Central memory CD8-positive, alpha-beta T cell (primary cell): ENCODE measurements at regions not wholly inside any gene's neighbourhood (a gene's known extent, or its start where the extent isn't known, plus 50 kb on each side); places are given as distances from the start of the nearest gene placed in this dataset.

Experiments
- ATAC-seq: fragments of 150-1000 bp; cut with Tn5 transposase; replicated peaks from 2 replicates; pipeline ENCODE4 v1.10.0; 2022; ENCODE audit warnings: mild to moderate bottlenecking, moderate FRiP score, moderate number of reproducible peaks; ENCODE audit not compliant: poor library complexity, severe bottlenecking; ENCODE audit errors: extremely low read depth
- DNase-seq, 2 donors: peaks; one replicate each; pipeline ENCODE4 v3.0.0; 2021; ENCODE audit warnings: low spot score in 2 of 2
- H3K27ac Mint-ChIP-seq: one replicate; pipeline ENCODE4 v1.8.0; 2022; ENCODE audit warnings: low read depth, mild to moderate bottlenecking, moderate library complexity, mixed read lengths
- H3K27me3 Mint-ChIP-seq: one replicate; pipeline ENCODE4 v1.8.0; 2022; ENCODE audit warnings: mixed read lengths
- H3K36me3 Mint-ChIP-seq: one replicate; pipeline ENCODE4 v1.8.0; 2022; ENCODE audit warnings: mild to moderate bottlenecking, moderate library complexity, mixed read lengths; ENCODE audit not compliant: insufficient read depth
- H3K4me1 Mint-ChIP-seq: one replicate; pipeline ENCODE4 v1.8.0; 2022; ENCODE audit warnings: mixed read lengths
- H3K4me3 Mint-ChIP-seq: one replicate; pipeline ENCODE4 v1.8.0; 2022; ENCODE audit warnings: mild to moderate bottlenecking, moderate library complexity, mixed read lengths
- H3K9me3 Mint-ChIP-seq: one replicate; pipeline ENCODE4 v1.8.0; 2022; ENCODE audit warnings: mixed read lengths

DNA sequence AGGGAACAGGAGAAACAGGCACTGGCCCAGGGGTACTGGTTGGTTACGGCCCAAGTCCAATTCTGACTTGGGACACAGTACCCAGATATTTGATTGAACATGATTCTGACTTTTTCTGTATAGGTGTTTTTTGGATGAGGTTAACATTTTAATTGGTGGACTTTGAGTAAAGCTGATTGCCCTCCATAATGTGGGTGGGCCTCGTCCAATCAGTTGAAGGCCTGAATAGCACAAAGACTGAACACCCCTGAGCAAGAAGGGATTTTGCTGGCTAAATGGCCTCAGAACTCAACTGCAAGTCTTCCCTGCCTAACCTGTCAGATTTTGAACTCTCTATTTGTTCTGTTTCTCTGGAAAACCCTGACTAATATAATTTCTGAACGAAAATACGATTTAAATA, 222.6 kb downstream of the TEX36 start:
- H3K4me1 Mint-ChIP-seq = no peaks in the 10 kb centered on the region
- no peak overlapping the region for H3K4me3 Mint-ChIP-seq
- DNase-seq = no peak
- ATAC-seq = no peak
- peaks cover 2% of the 10 kb centered on the region for H3K36me3 Mint-ChIP-seq
- H3K9me3 Mint-ChIP-seq = no peaks in the 10 kb centered on the region
- H3K27ac Mint-ChIP-seq = no peak overlapping the region
- no peaks in the 10 kb centered on the region for H3K27me3 Mint-ChIP-seq

- Mint-ChIP-seq H3K27me3 (peaks cover 16% of the 10 kb centered on the region), H3K27ac (no peak overlapping the region), H3K9me3 (no peaks in the 10 kb centered on the region), H3K36me3 (no peaks in the 10 kb centered on the region), H3K4me1 (no peaks in the 10 kb centered on the region), H3K4me3 (no peak overlapping the region)
- DNase-seq (no peak), ATAC-seq (no peak)
Observed at GRCh38 chr10:125457406-125457805, 225.6 kb downstream of the TEX36 start.

GRCh38 chr10:125455855-125456254, 227.1 kb downstream of the TEX36 start:
- H3K36me3 Mint-ChIP-seq = no peaks in the 10 kb centered on the region
- DNase-seq (no peak), ATAC-seq (no peak)
- no peak overlapping the region for H3K4me3 Mint-ChIP-seq
- H3K4me1 Mint-ChIP-seq = no peaks in the 10 kb centered on the region
- H3K27ac Mint-ChIP-seq = no peak overlapping the region
- peaks cover 30% of the 10 kb centered on the region for H3K27me3 Mint-ChIP-seq
- H3K9me3 Mint-ChIP-seq = no peaks in the 10 kb centered on the region

DNA sequence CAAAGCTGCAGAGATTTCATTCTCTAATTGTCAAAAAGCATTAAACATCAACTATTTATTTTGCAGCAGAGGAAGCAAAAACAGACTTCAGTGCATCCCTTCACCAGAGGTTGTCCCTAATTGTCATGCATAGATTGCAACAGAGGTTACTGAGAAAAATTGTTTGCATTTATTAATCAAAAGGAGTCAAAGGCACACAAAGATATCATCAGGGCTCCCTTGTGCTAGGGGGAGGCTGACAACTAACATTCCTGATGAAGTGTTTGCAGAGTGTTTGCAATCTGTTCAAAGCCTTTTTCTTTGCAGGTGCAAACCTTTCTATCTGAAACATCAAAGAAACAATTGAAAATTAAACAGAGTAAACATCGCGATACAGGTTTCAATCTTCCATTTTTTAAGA, 227.5 kb downstream of the TEX36 start:
- H3K27me3 Mint-ChIP-seq = peaks cover 34% of the 10 kb centered on the region
- ATAC-seq = no peak
- no peaks in the 10 kb centered on the region for H3K4me1 Mint-ChIP-seq
- H3K9me3 Mint-ChIP-seq = no peaks in the 10 kb centered on the region
- H3K27ac Mint-ChIP-seq = no peak overlapping the region
- H3K36me3 Mint-ChIP-seq = no peaks in the 10 kb centered on the region
- no peak for DNase-seq
- no peak overlapping the region for H3K4me3 Mint-ChIP-seq

DNA sequence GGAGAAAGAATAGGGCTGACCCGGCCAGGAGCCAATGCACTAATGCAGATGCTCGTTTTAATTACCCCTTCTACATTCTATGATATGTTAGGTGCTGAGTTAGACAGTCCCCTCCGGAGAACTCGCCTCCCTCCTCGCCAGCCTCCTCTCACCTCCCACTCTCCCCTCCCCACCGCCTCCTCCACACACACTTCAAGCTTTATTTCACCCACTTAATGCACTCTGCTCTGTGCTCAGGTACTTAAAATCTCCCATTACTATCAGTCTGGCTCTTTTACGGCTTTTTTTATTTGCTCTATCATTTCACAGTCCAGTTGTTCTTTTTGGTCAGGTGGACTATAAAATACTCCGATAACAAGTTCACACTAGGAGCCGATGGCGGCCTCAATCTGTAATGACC, 231.6 kb downstream of the TEX36 start:
- no peak overlapping the region for H3K27ac Mint-ChIP-seq

GRCh38 chr10:125450218-125450617, 232.7 kb downstream of the TEX36 start:
- no peaks in the 10 kb centered on the region for H3K4me1 Mint-ChIP-seq
- H3K27me3 Mint-ChIP-seq = peaks cover 35% of the 10 kb centered on the region
- no peak overlapping the region for H3K4me3 Mint-ChIP-seq
- no peaks in the 10 kb centered on the region for H3K36me3 Mint-ChIP-seq
- H3K9me3 Mint-ChIP-seq = no peaks in the 10 kb centered on the region
- no peak overlapping the region for H3K27ac Mint-ChIP-seq
- ATAC-seq (no peak), DNase-seq (no peak)

More for the DNA sequence above, 231.6 kb downstream of the TEX36 start:
- H3K36me3 Mint-ChIP-seq = no peaks in the 10 kb centered on the region
- no peak for DNase-seq
- ATAC-seq = no peak
- no peaks in the 10 kb centered on the region for H3K9me3 Mint-ChIP-seq
- H3K4me3 Mint-ChIP-seq = no peak overlapping the region
- H3K27me3 Mint-ChIP-seq = peaks cover 35% of the 10 kb centered on the region
- H3K4me1 Mint-ChIP-seq = no peaks in the 10 kb centered on the region

GRCh38 chr10:125449571-125449970, 233.4 kb downstream of the TEX36 start:
- no peak overlapping the region for H3K27ac Mint-ChIP-seq
- DNase-seq = no peak
- no peaks in the 10 kb centered on the region for H3K9me3 Mint-ChIP-seq
- peaks cover 35% of the 10 kb centered on the region for H3K27me3 Mint-ChIP-seq
- no peaks in the 10 kb centered on the region for H3K36me3 Mint-ChIP-seq
- H3K4me1 Mint-ChIP-seq = no peaks in the 10 kb centered on the region
- no peak overlapping the region for H3K4me3 Mint-ChIP-seq
- no peak for ATAC-seq

DNA sequence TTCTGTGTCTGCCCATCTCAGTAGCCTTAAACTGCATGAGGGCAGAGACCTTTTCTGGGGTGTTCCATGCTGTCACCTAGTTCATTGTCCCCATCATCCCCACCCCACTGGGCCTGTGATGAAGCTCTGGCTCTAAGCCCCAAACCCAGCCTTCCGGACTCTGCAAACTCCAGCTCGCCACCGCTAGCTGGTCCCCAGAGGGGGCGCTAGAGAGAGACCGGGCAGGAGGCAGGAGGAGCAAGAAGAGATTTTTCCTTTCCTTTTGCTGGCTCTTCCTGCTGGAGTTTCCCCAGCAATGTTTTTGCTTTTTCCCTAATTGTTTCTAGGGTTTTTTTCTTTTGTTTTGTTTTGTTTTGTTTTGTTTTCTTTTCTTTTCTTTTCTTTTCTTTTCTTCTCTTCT, 234.4 kb downstream of the TEX36 start:
- no peak overlapping the region for H3K27ac Mint-ChIP-seq
- H3K9me3 Mint-ChIP-seq = no peaks in the 10 kb centered on the region
- no peak overlapping the region for H3K4me3 Mint-ChIP-seq
- peaks cover 36% of the 10 kb centered on the region for H3K27me3 Mint-ChIP-seq
- H3K4me1 Mint-ChIP-seq = no peaks in the 10 kb centered on the region
- DNase-seq (no peak), ATAC-seq (no peak)
- no peaks in the 10 kb centered on the region for H3K36me3 Mint-ChIP-seq

DNA sequence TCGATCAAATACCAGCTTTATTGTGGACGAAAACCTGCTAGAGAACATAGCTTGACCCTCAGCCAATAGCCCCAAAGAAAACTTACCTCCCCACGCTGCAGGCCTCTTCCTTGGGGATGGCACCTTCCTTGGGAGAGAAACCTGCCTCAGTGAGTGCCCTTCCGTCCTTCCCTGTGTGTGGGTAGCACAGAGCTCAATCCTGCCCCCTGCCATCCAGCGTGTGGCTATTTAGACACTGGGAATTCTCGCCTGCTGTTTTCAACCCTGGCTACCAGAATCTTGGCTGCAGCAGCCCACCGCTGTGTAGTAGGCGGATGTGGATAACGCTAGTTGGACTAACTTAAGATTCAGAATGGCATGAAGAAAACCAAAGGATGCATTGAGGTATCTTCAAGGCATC, 238.2 kb downstream of the TEX36 start:
- Mint-ChIP-seq H3K27me3 (peaks cover 26% of the 10 kb centered on the region), H3K9me3 (no peaks in the 10 kb centered on the region), H3K4me1 (no peaks in the 10 kb centered on the region), H3K27ac (no peak overlapping the region), H3K4me3 (no peak overlapping the region), H3K36me3 (no peaks in the 10 kb centered on the region)
- ATAC-seq (no peak), DNase-seq (no peak)

DNA sequence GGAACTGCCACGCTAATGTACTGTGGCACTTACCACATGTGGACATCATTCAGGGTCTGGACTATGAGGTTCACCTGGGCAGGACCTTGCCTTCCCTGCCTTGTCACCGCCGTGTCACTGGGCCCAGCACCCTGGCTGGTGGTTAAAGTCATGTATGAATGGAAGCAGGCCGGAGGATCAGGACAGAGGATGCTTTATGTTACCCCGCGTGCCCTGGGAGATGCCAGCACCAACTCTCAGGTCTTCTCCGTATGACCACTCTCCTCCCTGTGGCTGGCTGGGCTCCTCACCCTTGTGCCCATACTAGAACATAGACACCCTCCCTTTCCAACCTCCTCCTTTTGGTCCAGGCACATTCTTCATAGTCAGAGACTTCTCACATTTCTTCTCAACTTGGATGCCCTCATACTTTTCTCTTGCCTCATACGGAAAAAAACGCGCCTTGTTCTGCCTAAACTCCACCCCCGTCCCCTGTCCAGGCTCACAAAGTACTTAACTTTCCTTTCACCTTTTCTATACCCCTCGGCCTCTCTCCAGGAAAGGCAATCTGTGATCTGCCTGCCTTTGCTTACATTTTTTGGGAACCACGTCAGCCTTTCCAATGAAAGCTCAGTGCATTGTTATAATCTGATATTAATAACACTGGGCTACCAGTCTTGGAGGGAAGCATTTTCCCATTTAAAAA, 240.0 kb downstream of the TEX36 start:
- no peak for ATAC-seq
- Mint-ChIP-seq H3K27me3 (peaks cover 26% of the 10 kb centered on the region), H3K27ac (no peak overlapping the region), H3K9me3 (no peaks in the 10 kb centered on the region), H3K4me1 (no peaks in the 10 kb centered on the region), H3K36me3 (no peaks in the 10 kb centered on the region), H3K4me3 (no peak overlapping the region)
- DNase-seq = no peak

GRCh38 chr10:125441151-125441550, 241.8 kb downstream of the TEX36 start:
- H3K4me1 Mint-ChIP-seq = no peaks in the 10 kb centered on the region
- H3K27ac Mint-ChIP-seq = no peak overlapping the region

GRCh38 chr10:125431149-125431548, 251.8 kb downstream of the TEX36 start:
- no peaks in the 10 kb centered on the region for H3K4me1 Mint-ChIP-seq
- H3K27me3 Mint-ChIP-seq = peaks cover 19% of the 10 kb centered on the region
- H3K36me3 Mint-ChIP-seq = no peaks in the 10 kb centered on the region
- no peak for ATAC-seq
- no peak for DNase-seq
- no peak overlapping the region for H3K4me3 Mint-ChIP-seq
- no peak overlapping the region for H3K27ac Mint-ChIP-seq
- H3K9me3 Mint-ChIP-seq = no peaks in the 10 kb centered on the region

More at GRCh38 chr10:125441151-125441550, 241.8 kb downstream of the TEX36 start:
- ATAC-seq (no peak), DNase-seq (no peak)
- Mint-ChIP-seq H3K27me3 (peaks cover 37% of the 10 kb centered on the region), H3K36me3 (no peaks in the 10 kb centered on the region), H3K9me3 (no peaks in the 10 kb centered on the region), H3K4me3 (no peak overlapping the region)

DNA sequence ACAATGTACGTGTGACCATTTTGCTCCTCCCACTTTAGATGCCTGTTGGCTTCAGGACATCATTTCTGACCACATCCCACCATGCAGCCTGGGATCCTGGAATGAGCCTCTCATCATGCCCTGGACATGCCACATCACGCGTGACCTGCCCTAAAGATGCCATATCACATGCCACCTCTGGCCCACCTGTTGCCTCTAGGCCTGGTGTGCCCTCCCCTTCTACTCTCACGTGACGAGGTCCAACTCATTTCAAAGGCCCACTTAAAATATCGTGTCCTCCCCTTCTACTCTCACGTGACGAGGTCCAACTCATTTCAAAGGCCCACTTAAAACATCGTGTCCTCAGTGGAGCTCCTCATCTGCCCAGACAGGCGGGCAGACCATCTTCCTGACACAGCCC, 254.9 kb downstream of the TEX36 start:
- no peak for ATAC-seq

More for the DNA sequence above, 254.9 kb downstream of the TEX36 start:
- no peaks in the 10 kb centered on the region for H3K4me1 Mint-ChIP-seq
- H3K4me3 Mint-ChIP-seq = no peak overlapping the region
- no peak overlapping the region for H3K27ac Mint-ChIP-seq
- H3K27me3 Mint-ChIP-seq = peaks cover 19% of the 10 kb centered on the region
- H3K9me3 Mint-ChIP-seq = no peaks in the 10 kb centered on the region
- DNase-seq = no peak
- H3K36me3 Mint-ChIP-seq = no peaks in the 10 kb centered on the region
